Glutamatergic neuron (in vitro differentiated cells): ENCODE measurements at regions not wholly inside any gene's neighbourhood (a gene's known extent, or its start where the extent isn't known, plus 50 kb on each side); places are given as distances from the start of the nearest gene placed in this dataset.

Experiments used
- DNase-seq: peaks from one replicate; pipeline ENCODE4 v3.0.0; 2022
- H3K27ac Mint-ChIP-seq: one replicate; pipeline ENCODE4 v1.8.0; 2020; ENCODE audit warnings: mild to moderate bottlenecking, mixed read lengths, inconsistent platforms; ENCODE audit not compliant: unreplicated experiment
- H3K27me3 Mint-ChIP-seq: one replicate; pipeline ENCODE4 v1.8.0; 2020; ENCODE audit warnings: mild to moderate bottlenecking, moderate library complexity, mixed read lengths, inconsistent platforms; ENCODE audit not compliant: unreplicated experiment
- H3K36me3 Mint-ChIP-seq: one replicate; pipeline ENCODE4 v1.8.0; 2020; ENCODE audit warnings: mild to moderate bottlenecking, mixed read lengths, inconsistent platforms; ENCODE audit not compliant: unreplicated experiment
- H3K4me1 Mint-ChIP-seq: one replicate; pipeline ENCODE4 v1.8.0; 2020; ENCODE audit warnings: mild to moderate bottlenecking, low read depth, mixed read lengths, inconsistent platforms; ENCODE audit not compliant: unreplicated experiment
- H3K4me3 Mint-ChIP-seq: one replicate; pipeline ENCODE4 v1.8.0; 2020; ENCODE audit warnings: mild to moderate bottlenecking, mixed read lengths, inconsistent platforms; ENCODE audit not compliant: unreplicated experiment
- H3K9me3 Mint-ChIP-seq: one replicate; pipeline ENCODE4 v1.8.0; 2020; ENCODE audit warnings: mild to moderate bottlenecking, moderate library complexity, mixed read lengths, inconsistent platforms; ENCODE audit not compliant: unreplicated experiment
- TF ChIP-seq, protein P1 (sequence below): fragments of 200-600 bp; sonication (generic); IDR thresholded peaks from one replicate; pipeline ENCODE4 v1.5.0; 2021; ENCODE audit not compliant: partially characterized antibody, unreplicated experiment

- no peaks in the 10 kb centered on the region for H3K36me3 Mint-ChIP-seq
- H3K4me1 Mint-ChIP-seq: peaks cover 3% of the 10 kb centered on the region
- H3K27me3 Mint-ChIP-seq: no peaks in the 10 kb centered on the region
- H3K4me3 Mint-ChIP-seq: no peak overlapping the region
- H3K27ac Mint-ChIP-seq: no peak overlapping the region
- H3K9me3 Mint-ChIP-seq: no peaks in the 10 kb centered on the region
- TF ChIP-seq, protein P1, sequence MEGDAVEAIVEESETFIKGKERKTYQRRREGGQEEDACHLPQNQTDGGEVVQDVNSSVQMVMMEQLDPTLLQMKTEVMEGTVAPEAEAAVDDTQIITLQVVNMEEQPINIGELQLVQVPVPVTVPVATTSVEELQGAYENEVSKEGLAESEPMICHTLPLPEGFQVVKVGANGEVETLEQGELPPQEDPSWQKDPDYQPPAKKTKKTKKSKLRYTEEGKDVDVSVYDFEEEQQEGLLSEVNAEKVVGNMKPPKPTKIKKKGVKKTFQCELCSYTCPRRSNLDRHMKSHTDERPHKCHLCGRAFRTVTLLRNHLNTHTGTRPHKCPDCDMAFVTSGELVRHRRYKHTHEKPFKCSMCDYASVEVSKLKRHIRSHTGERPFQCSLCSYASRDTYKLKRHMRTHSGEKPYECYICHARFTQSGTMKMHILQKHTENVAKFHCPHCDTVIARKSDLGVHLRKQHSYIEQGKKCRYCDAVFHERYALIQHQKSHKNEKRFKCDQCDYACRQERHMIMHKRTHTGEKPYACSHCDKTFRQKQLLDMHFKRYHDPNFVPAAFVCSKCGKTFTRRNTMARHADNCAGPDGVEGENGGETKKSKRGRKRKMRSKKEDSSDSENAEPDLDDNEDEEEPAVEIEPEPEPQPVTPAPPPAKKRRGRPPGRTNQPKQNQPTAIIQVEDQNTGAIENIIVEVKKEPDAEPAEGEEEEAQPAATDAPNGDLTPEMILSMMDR: no peak
- DNase-seq: no peak
Observed at GRCh38 chr6:18920701-18921100, 533.6 kb downstream of the RNF144B start.

- Mint-ChIP-seq H3K4me3 (no peak overlapping the region), H3K36me3 (no peaks in the 10 kb centered on the region), H3K27ac (no peak overlapping the region), H3K27me3 (no peaks in the 10 kb centered on the region), H3K4me1 (peaks cover 4% of the 10 kb centered on the region), H3K9me3 (no peaks in the 10 kb centered on the region)
- TF ChIP-seq, protein P1: no peak
- DNase-seq: no peak
Observed at GRCh38 chr6:18931086-18931485, 543.9 kb downstream of the RNF144B start.

DNA sequence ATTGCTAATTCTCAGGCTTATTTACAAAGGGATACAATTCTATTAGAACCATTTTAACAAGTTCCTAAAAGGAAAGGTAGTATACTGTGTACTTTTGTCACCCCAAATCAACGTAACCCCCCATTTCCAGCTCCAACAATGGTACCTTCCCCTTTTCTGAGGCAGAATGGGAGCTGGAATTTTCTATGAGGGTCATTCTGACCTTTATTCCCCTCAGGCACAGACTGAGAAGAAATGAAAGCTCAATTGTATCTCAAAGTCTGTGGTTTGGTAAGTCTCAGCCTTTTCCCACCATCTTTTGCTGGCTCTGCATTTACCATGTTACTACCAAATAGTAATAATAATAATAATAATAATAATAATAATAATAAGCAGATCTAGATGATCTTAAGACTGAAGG is 571.0 kb downstream of the RNF144B start:
- TF ChIP-seq, protein P1: no peak
- H3K4me1 Mint-ChIP-seq: no peaks in the 10 kb centered on the region

DNA sequence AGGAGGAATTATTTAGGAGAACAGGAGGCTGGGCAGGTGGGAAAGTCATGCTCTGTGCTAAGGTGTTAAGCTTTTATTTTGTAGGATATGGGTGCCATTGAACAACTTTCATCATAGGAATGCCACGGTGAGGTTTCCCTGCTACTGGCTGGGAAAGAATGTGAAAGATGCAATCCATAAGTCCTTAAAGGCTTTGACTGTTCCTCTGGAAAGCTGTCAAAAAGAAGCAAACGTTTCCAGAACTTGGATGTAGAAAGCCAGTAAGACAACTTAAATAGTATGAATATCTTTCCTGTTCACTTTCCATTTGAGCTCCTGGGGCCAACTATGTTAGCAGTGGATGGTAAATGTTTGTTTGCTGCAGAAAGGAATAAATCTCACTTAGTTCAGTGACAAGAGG is 574.4 kb downstream of the RNF144B start:
- Mint-ChIP-seq H3K9me3 (peaks cover 3% of the 10 kb centered on the region), H3K27me3 (no peaks in the 10 kb centered on the region), H3K27ac (no peak overlapping the region), H3K4me1 (no peaks in the 10 kb centered on the region), H3K36me3 (peaks cover 4% of the 10 kb centered on the region), H3K4me3 (no peak overlapping the region)
- TF ChIP-seq, protein P1: no peak
- no peak for DNase-seq

More for the DNA sequence above, 571.0 kb downstream of the RNF144B start:
- Mint-ChIP-seq H3K36me3 (no peaks in the 10 kb centered on the region), H3K27me3 (no peaks in the 10 kb centered on the region), H3K27ac (no peak overlapping the region), H3K4me3 (no peak overlapping the region), H3K9me3 (no peaks in the 10 kb centered on the region)
- DNase-seq: no peak

DNA sequence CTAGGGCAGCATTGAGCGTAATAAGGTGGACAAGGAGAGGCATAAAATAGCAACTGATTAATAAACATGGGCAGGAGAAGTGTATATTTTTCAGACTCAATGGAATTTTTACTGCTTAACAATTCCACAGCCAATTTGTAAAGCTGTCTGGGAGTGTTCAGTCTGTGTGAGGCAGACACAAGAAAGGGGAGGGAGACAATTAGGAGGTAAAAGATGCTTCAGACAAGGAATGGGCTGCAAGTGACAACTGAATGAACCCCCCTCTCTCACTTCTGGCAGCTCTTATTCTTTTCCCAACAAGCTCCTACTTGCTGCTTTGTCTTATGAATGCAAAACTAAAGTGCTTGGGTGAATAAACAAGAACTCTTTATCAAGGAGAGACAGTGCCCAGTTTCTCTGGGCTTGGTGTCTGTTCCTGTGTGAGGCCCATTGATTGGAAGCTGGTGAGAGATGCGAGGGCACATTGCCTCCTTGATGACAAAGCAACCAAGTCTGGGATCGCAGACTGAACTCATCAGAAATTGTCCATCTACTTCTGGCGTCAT is 575.3 kb downstream of the RNF144B start:
- Mint-ChIP-seq H3K4me1 (no peaks in the 10 kb centered on the region), H3K27ac (no peak overlapping the region), H3K36me3 (peaks cover 4% of the 10 kb centered on the region), H3K27me3 (no peaks in the 10 kb centered on the region), H3K9me3 (peaks cover 3% of the 10 kb centered on the region), H3K4me3 (no peak overlapping the region)
- no peak for DNase-seq
- TF ChIP-seq, protein P1: no peak
